ENCODE measurements at regions not wholly inside any gene's neighbourhood (a gene's known extent, or its start where the extent isn't known, plus 50 kb on each side); places are given as distances from the start of the nearest gene placed in this dataset.

DNA sequence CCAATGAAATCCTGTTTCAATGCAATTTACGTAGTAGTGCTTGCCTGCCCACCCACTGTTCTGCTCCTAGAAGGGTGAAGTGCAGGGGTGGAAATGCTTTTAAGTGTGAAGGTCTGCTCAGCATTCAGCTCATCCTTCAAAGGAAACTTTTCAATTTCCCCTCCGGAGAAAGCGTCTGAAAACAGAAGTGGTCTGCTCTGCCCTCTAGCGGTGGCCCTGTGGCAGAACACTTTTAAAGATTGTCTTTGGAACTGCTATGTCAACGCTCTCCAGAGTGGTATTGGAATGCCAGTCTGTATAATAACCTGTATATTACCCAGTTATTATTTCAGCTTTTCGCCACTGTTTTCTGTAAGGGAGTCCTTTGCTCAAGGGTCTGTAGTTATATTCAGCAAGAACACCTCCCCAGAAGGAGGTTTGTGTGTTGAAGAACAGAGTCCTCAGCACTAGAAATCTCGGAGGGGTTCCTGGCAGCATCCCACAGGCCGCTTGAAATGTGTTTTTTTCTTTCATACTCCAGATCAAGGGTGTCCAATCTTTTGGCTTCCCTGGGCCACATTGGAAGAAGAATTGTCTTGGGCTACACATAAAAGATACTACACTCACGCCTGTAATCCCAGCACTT lies 63.1 kb upstream of the KLHL31 start:
- TF ChIP-seq EZH2 (IDR thresholded peaks at IDR 0.05; ENCODE audit: low read depth) = no peak
- TF ChIP-seq, protein P1, sequence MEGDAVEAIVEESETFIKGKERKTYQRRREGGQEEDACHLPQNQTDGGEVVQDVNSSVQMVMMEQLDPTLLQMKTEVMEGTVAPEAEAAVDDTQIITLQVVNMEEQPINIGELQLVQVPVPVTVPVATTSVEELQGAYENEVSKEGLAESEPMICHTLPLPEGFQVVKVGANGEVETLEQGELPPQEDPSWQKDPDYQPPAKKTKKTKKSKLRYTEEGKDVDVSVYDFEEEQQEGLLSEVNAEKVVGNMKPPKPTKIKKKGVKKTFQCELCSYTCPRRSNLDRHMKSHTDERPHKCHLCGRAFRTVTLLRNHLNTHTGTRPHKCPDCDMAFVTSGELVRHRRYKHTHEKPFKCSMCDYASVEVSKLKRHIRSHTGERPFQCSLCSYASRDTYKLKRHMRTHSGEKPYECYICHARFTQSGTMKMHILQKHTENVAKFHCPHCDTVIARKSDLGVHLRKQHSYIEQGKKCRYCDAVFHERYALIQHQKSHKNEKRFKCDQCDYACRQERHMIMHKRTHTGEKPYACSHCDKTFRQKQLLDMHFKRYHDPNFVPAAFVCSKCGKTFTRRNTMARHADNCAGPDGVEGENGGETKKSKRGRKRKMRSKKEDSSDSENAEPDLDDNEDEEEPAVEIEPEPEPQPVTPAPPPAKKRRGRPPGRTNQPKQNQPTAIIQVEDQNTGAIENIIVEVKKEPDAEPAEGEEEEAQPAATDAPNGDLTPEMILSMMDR (conservative IDR thresholded peaks at IDR 0.05) = peak; percentile 97
